NT2/D1 (cell line): ENCODE measurements at regions not wholly inside any gene's neighbourhood (a gene's known extent, or its start where the extent isn't known, plus 50 kb on each side); places are given as distances from the start of the nearest gene placed in this dataset.

Experiments
- SUZ12 ChIP-seq: IDR thresholded peaks from 2 replicates; pipeline ENCODE4 v1.6.1; 2011; ENCODE audit not compliant: insufficient read length, insufficient read depth; ENCODE audit errors: extremely low read depth
- YY1 ChIP-seq: IDR thresholded peaks from 2 replicates; pipeline ENCODE4 v1.6.1; 2011; ENCODE audit not compliant: insufficient read length, insufficient read depth
- ZNF274 ChIP-seq: IDR thresholded peaks from 2 replicates; pipeline ENCODE4 v1.6.1; 2011; ENCODE audit warnings: mild to moderate bottlenecking, low read depth, low read length

DNA sequence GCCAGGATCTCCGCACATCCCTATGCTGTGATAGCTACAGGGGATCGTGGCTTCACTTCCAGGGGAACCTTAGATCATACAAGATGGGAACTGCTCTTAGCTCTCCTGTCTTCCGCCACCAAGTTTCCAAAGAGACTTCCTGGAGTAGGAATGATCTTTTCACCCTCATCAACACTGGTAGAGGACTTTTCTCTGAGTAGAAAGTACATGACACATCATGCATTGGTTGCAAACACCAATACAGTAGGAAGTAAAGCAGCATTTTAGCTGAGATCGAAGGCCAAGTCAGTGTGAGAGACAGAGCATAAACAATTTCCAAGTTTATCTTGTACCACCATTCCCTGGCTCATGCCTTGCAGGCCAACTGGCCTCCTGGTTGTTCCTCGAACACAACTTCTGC is 113.1 kb upstream of the NEDD9 start:
- TF ChIP-seq ZNF274 = no peak
- TF ChIP-seq YY1 = no peak
- TF ChIP-seq SUZ12 = no peak
